Body of pancreas (tissue), 4 donors: ENCODE measurements at regions not wholly inside any gene's neighbourhood (a gene's known extent, or its start where the extent isn't known, plus 50 kb on each side); places are given as distances from the start of the nearest gene placed in this dataset.

Experiments
- ATAC-seq: fragments of 150-250 bp; one replicate; pipeline ENCODE4 v1.9.1; 2016
- DNase-seq, 4 donors: peaks; one replicate each; pipeline ENCODE4 v3.0.0-alpha.2; 2019
- H3K27ac ChIP-seq, 4 donors: fragments of 200-600 bp; sonication (generic); 1 replicate in 3 of 4; 2 replicates in 1 of 4; pipeline versions ENCODE4 v1.5.1 to v1.6.1; 2016 to 2019; ENCODE audit warnings: mild to moderate bottlenecking in 1 of 4, mixed read lengths in 1 of 4, moderate library complexity in 1 of 4
- H3K27me3 ChIP-seq, 2 donors: fragments of 200-600 bp; sonication (generic); one replicate each; pipeline ENCODE4 v1.6.0; 2016; ENCODE audit warnings: mild to moderate bottlenecking in 1 of 2
- H3K36me3 ChIP-seq, 2 donors: fragments of 200-600 bp; sonication (generic); replicated peaks in 1 of 2; 2 replicates each; pipeline ENCODE4 v1.5.1; 2016; ENCODE audit warnings: low read depth in 2 of 2; ENCODE audit not compliant: insufficient read depth in 1 of 2
- H3K4me1 ChIP-seq: fragments of 200-600 bp; sonication (generic); one replicate; pipeline ENCODE4 v1.6.0; 2016
- H3K4me3 ChIP-seq, 2 donors: fragments of 200-600 bp; sonication (generic); 1 replicate in 1 of 2; 2 replicates in 1 of 2; pipeline ENCODE4 v1.5.1; 2016 to 2019
- H3K9me3 ChIP-seq, 3 donors: fragments of 200-600 bp; sonication (generic); 1 replicate in 2 of 3; 2 replicates in 1 of 3; pipeline ENCODE4 v1.5.1; 2016
- CTCF ChIP-seq, 7 experiments: fragments of 450-650 bp in 4 of 7; fragments of 200-600 bp in 3 of 7; sonication (generic) in 3 of 7; IDR thresholded peaks; one replicate each; pipeline ENCODE4 v1.5.1; 2016 to 2019; ENCODE audit warnings: antibody characterized with exemption in 7 of 7
- POLR2A ChIP-seq, 3 donors: fragments of 450-650 bp; IDR thresholded peaks; one replicate each; pipeline ENCODE4 v1.6.1; 2016; ENCODE audit warnings: antibody characterized with exemption in 3 of 3, mild to moderate bottlenecking in 2 of 3
- WGBS, 2 donors: methylation state at CpG; one replicate each; pipeline ENCODE4 v1.1.5; 2017; 5-methylcytosine and 5-hydroxymethylcytosine counted together
- intact Hi-C: fragments of 100-400 bp; cut with DNase I; formaldehyde crosslinking; loops from one replicate; pipeline ENCODE4 v1.15.1; 2023

- no peak for ATAC-seq
- TF ChIP-seq POLR2A (IDR thresholded peaks at IDR 0.05) (no peak), CTCF (IDR thresholded peaks at IDR 0.05) (no peak)
- Histone ChIP-seq H3K4me3 (no peak overlapping the region), H3K4me1 (no peaks in the 10 kb centered on the region), H3K36me3 (no peaks in the 10 kb centered on the region), H3K27me3 (no peaks in the 10 kb centered on the region), H3K9me3 (no peaks in the 10 kb centered on the region), H3K27ac (no peak overlapping the region)
- intact Hi-C loops, result no loop called here
- DNase-seq, result no peak
- whole genome bisulfite sequencing, 2 donors, result no CpG with 5 or more reads among the region's 4 CpGs
These were observed 136.2 kb downstream of the MTX2 start for GRCh38 chr2:176405477-176405876.

- no peaks in the 10 kb centered on the region for H3K4me1 ChIP-seq
- no peaks in the 10 kb centered on the region for H3K9me3 ChIP-seq
- DNase-seq, result no peak
- no peak overlapping the region for H3K4me3 ChIP-seq
- intact Hi-C loops, result no loop called here
- no peaks in the 10 kb centered on the region for H3K36me3 ChIP-seq
- H3K27ac ChIP-seq, result no peak overlapping the region
- no peak for ATAC-seq
- H3K27me3 ChIP-seq, result no peaks in the 10 kb centered on the region
- TF ChIP-seq POLR2A (IDR thresholded peaks at IDR 0.05), result no peak
- TF ChIP-seq CTCF (IDR thresholded peaks at IDR 0.05), result no peak
These were observed 138.5 kb downstream of the MTX2 start for GRCh38 chr2:176407706-176408105.

- WGBS, 2 donors, result 74 to 80% methylated on average over 2 of the region's 2 CpGs
- no peak overlapping the region for H3K27ac ChIP-seq
These were observed 140.4 kb downstream of the MTX2 start for GRCh38 chr2:176409671-176410070.

GRCh38 chr2:176412136-176412535 is 142.9 kb downstream of the MTX2 start:
- ATAC-seq (no peak), DNase-seq (no peak)

More at GRCh38 chr2:176409671-176410070, 140.4 kb downstream of the MTX2 start:
- Histone ChIP-seq H3K4me3 (no peak overlapping the region), H3K9me3 (no peaks in the 10 kb centered on the region), H3K4me1 (no peaks in the 10 kb centered on the region), H3K27me3 (no peaks in the 10 kb centered on the region), H3K36me3 (no peaks in the 10 kb centered on the region)
- DNase-seq, result no peak
- intact Hi-C loops, result no loop called here
- TF ChIP-seq CTCF (IDR thresholded peaks at IDR 0.05) (no peak), POLR2A (IDR thresholded peaks at IDR 0.05) (no peak)
- no peak for ATAC-seq

More at GRCh38 chr2:176412136-176412535, 142.9 kb downstream of the MTX2 start:
- Histone ChIP-seq H3K4me1 (no peaks in the 10 kb centered on the region), H3K9me3 (no peaks in the 10 kb centered on the region), H3K36me3 (no peaks in the 10 kb centered on the region), H3K27ac (no peak overlapping the region), H3K27me3 (no peaks in the 10 kb centered on the region), H3K4me3 (no peak overlapping the region)
- intact Hi-C loops, result no loop called here
- TF ChIP-seq POLR2A (IDR thresholded peaks at IDR 0.05), result no peak
- no peak for TF ChIP-seq CTCF (IDR thresholded peaks at IDR 0.05)
